GM12873 (cell line): ENCODE measurements at regions not wholly inside any gene's neighbourhood (a gene's known extent, or its start where the extent isn't known, plus 50 kb on each side); places are given as distances from the start of the nearest gene placed in this dataset.

ENCODE experiments used
- CTCF ChIP-seq: IDR thresholded peaks from 2 replicates; pipeline ENCODE4 v1.5.1; 2012; ENCODE audit warnings: low read depth, mild to moderate bottlenecking, moderate library complexity, low read length, control low read depth; ENCODE audit not compliant: insufficient read depth; ENCODE audit errors: missing control alignments

- TF ChIP-seq CTCF, result no peak
Observed at GRCh38 chr14:71343724-71344123, 436.5 kb downstream of the PCNX1 start.

- TF ChIP-seq CTCF, result no peak
Observed at GRCh38 chr14:71344506-71344905, 437.2 kb downstream of the PCNX1 start.

GRCh38 chr14:71346685-71347084 lies 439.4 kb downstream of the PCNX1 start:
- TF ChIP-seq CTCF, result no peak

- no peak for TF ChIP-seq CTCF
Observed at GRCh38 chr14:71348394-71348793, 441.1 kb downstream of the PCNX1 start.

- TF ChIP-seq CTCF, result no peak
Observed at GRCh38 chr14:71348817-71349216, 441.6 kb downstream of the PCNX1 start.

- no peak for TF ChIP-seq CTCF
Observed at GRCh38 chr14:71354142-71354541, 446.9 kb downstream of the PCNX1 start.

- no peak for TF ChIP-seq CTCF
Observed at GRCh38 chr14:71354801-71355200, 447.5 kb downstream of the PCNX1 start.
